NB4 (cell line): ENCODE measurements at regions not wholly inside any gene's neighbourhood (a gene's known extent, or its start where the extent isn't known, plus 50 kb on each side); places are given as distances from the start of the nearest gene placed in this dataset.

Experiments used
- DNase-seq: peaks from one replicate; pipeline ENCODE4 v3.0.0; 2010; ENCODE audit warnings: low read depth
- H3K4me3 ChIP-seq: one replicate; pipeline ENCODE4 v1.5.1; 2011; ENCODE audit warnings: mild to moderate bottlenecking, low read depth, low read length, moderate library complexity
- CTCF ChIP-seq: IDR thresholded peaks from one replicate; pipeline ENCODE4 v1.5.1; 2012; ENCODE audit warnings: low read depth, low read length
- MYC ChIP-seq: IDR thresholded peaks from 2 replicates; pipeline ENCODE4 v1.6.1; 2011; ENCODE audit warnings: low read depth, low read length
- POLR2A ChIP-seq: IDR thresholded peaks from 2 replicates; pipeline ENCODE4 v1.6.1; 2011; ENCODE audit warnings: mild to moderate bottlenecking; ENCODE audit not compliant: insufficient read length; ENCODE audit errors: extremely low read depth
- TF ChIP-seq, protein P1 (sequence below): IDR thresholded peaks from 2 replicates; pipeline ENCODE4 v1.6.1; 2011; ENCODE audit warnings: low read depth, low read length

- no peak for DNase-seq
- TF ChIP-seq POLR2A (no peak), MYC (no peak), CTCF (no peak)
- TF ChIP-seq, protein P1, sequence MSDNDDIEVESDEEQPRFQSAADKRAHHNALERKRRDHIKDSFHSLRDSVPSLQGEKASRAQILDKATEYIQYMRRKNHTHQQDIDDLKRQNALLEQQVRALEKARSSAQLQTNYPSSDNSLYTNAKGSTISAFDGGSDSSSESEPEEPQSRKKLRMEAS, result no peak
- no peak overlapping the region for H3K4me3 ChIP-seq
These were observed 270.3 kb downstream of the TXNL1 start for GRCh38 chr18:56368066-56368465.

DNA sequence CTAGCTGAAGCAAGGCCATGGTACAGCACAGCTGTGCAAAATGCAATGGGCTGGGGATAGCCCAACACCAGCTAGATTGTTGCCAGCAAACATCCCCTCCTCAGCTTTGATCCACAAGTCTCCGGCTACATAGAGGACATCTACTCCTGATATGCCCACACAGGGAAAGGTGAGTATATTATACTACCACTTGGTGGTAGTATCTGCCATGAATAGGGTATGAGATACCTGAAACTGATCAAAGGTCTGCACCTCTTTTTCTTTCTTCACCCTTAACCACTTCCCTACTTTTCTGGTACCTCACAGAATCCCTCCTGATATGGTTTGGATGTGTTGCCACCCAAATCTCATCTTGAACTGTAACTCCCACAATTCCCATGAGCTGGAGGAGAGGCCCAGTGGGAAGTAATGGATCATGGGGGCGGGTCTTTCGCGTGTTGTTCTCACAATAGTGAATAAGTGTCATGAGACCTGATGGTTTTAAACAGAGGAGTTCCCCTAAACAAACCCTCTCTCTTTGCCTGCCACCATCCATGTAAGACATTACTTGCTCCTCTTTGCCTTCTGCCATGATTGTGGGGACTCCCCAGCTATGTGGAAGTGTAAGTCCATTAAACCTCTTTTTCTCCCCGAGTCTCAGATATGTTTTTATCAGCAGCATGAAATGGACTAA lies 279.6 kb downstream of the TXNL1 start:
- no peak for TF ChIP-seq MYC
- no peak for TF ChIP-seq POLR2A
- TF ChIP-seq, protein P1, result no peak
- TF ChIP-seq CTCF, result no peak
- DNase-seq, result no peak
- no peak overlapping the region for H3K4me3 ChIP-seq

GRCh38 chr18:56353663-56354260 lies 284.6 kb downstream of the TXNL1 start:
- no peak overlapping the region for H3K4me3 ChIP-seq
- no peak for DNase-seq
- TF ChIP-seq MYC (no peak), POLR2A (no peak), CTCF (no peak)
- TF ChIP-seq, protein P1, result no peak

- no peak overlapping the region for H3K4me3 ChIP-seq
- TF ChIP-seq POLR2A (no peak), CTCF (no peak), MYC (no peak)
- TF ChIP-seq, protein P1, result no peak
- no peak for DNase-seq
These were observed 286.4 kb downstream of the TXNL1 start for GRCh38 chr18:56351911-56352500.

DNA sequence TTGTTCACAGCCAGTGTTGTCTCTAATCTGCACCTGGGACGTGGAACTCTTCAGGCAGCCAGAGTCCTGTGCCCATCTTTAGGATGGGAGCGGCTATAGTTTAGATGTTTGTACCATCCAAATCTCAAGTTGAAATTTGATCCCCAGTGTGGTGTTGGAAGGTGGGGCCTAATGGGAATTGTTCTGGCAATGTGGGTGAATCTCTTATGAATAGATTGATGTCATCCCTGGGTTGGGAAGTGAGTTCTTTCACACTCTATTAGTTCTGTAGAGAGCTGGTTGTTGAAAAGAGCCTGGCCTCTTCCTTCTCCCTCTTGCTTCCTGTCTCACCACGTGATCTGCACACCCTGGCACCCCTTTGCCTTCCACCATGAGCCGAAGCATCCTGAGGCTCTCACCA lies 300.9 kb downstream of the TXNL1 start:
- no peak for DNase-seq
- H3K4me3 ChIP-seq, result no peak overlapping the region
- TF ChIP-seq, protein P1, result no peak
- TF ChIP-seq CTCF (no peak), MYC (no peak), POLR2A (no peak)
